ENCODE measurements at regions not wholly inside any gene's neighbourhood (a gene's known extent, or its start where the extent isn't known, plus 50 kb on each side); places are given as distances from the start of the nearest gene placed in this dataset.

DNA sequence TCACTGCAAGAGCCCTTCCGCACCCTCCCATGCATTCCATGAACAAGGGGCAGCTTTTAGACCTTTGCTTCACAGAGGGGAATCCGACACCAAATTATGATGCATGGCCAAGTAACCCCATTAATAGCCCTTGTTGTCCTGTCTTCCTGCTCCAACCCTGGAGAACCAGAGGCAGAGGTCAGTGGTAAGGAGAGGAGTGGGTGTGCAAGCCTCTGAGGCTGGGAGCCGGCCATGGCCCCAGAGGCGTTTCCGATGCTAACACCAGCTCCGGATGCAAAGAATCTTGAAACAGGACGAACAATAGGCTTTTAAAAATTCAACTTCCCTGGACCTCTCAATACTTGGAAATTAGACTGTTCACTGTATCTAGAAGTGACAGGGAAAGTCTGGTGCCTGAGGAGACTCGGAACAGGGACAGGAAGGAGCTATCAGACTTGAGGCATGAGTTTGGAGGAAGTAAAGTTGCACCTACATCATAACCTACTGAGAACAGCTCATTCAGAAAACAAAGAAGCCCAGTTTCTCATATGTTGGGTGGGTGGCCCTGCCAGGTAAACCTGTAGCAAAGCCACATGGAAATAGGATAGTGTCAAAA, 101.2 kb upstream of the ERG start:
- 73 to 74% methylated on average over 6 to 8 of the region's 8 CpGs for WGBS, 2 donors
- intact Hi-C loops (cut with DNase I): no loop called here
- DNase-seq: no peak
- H3K9me3 ChIP-seq: no peaks in the 10 kb centered on the region
- H3K4me3 ChIP-seq: no peak overlapping the region
- H3K4me1 ChIP-seq: peaks cover 0 to 13% (median 0%) of the 10 kb centered on the region in 3 donors
- H3K36me3 ChIP-seq: no peaks in the 10 kb centered on the region
- no peak overlapping the region for H3K27ac ChIP-seq
- TF ChIP-seq CTCF (IDR thresholded peaks at IDR 0.05) (no peak), POLR2A (IDR thresholded peaks at IDR 0.05) (no peak)
- H3K27me3 ChIP-seq: peaks cover 0 to 2% (median 0%) of the 10 kb centered on the region in 4 donors

- TF ChIP-seq CTCF (IDR thresholded peaks at IDR 0.05) (no peak), POLR2A (IDR thresholded peaks at IDR 0.05) (no peak)
- WGBS, 2 donors: 93 to 95% methylated on average over 5 to 7 of the region's 7 CpGs
Measured at GRCh38 chr21:38600106-38600505, 101.8 kb upstream of the ERG start.

GRCh38 chr21:38605236-38605635, 107.0 kb upstream of the ERG start:
- Histone ChIP-seq H3K4me1 (no peaks in the 10 kb centered on the region), H3K27me3 (peaks cover 0 to 2% (median 0%) of the 10 kb centered on the region in 4 donors), H3K36me3 (no peaks in the 10 kb centered on the region), H3K9me3 (no peaks in the 10 kb centered on the region), H3K4me3 (no peak overlapping the region), H3K27ac (no peak overlapping the region)
- 85 to 92% methylated on average over 3 of the region's 3 CpGs for WGBS, 2 donors
- intact Hi-C loops (cut with DNase I): no loop called here
- DNase-seq: no peak
- TF ChIP-seq CTCF (IDR thresholded peaks at IDR 0.05): no peak
- no peak for TF ChIP-seq POLR2A (IDR thresholded peaks at IDR 0.05)

More at GRCh38 chr21:38600106-38600505, 101.8 kb upstream of the ERG start:
- H3K27ac ChIP-seq: no peak overlapping the region
- intact Hi-C loops (cut with DNase I): no loop called here
- DNase-seq: no peak
- peaks cover 0 to 13% (median 0%) of the 10 kb centered on the region in 3 donors for H3K4me1 ChIP-seq
- H3K4me3 ChIP-seq: no peak overlapping the region
- no peaks in the 10 kb centered on the region for H3K36me3 ChIP-seq
- no peaks in the 10 kb centered on the region for H3K9me3 ChIP-seq
- H3K27me3 ChIP-seq: peaks cover 0 to 2% (median 0%) of the 10 kb centered on the region in 4 donors

DNA sequence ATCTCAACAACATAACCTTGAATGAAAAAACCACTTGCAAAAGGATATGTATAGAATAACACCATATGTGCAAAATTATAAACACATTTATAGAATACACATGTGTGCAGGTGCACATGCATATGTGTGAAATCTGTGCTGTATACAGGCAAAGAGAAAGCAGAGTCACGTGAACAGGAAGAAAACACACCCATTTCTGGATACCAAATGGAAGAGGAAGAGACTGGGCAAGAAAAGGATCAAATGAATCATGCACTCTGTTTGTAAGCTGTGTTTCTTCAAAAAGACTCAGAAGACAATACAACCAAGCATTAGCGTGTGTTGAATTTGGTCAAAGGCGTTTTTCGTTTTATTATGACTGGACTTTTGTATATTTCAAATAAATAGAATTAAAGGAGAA, 111.3 kb upstream of the ERG start:
- WGBS, 2 donors: 39 to 54% methylated on average over 4 of the region's 4 CpGs
- Histone ChIP-seq H3K4me3 (no peak overlapping the region), H3K36me3 (no peaks in the 10 kb centered on the region), H3K27ac (no peak overlapping the region), H3K4me1 (no peaks in the 10 kb centered on the region), H3K9me3 (no peaks in the 10 kb centered on the region), H3K27me3 (no peaks in the 10 kb centered on the region)
- no peak for DNase-seq
- intact Hi-C loops (cut with DNase I): no loop called here
- TF ChIP-seq CTCF (IDR thresholded peaks at IDR 0.05): no peak

- Histone ChIP-seq H3K9me3 (no peaks in the 10 kb centered on the region), H3K27ac (no peak overlapping the region), H3K36me3 (no peaks in the 10 kb centered on the region), H3K4me1 (no peaks in the 10 kb centered on the region), H3K27me3 (no peaks in the 10 kb centered on the region), H3K4me3 (no peak overlapping the region)
- no peak for DNase-seq
- no peak for TF ChIP-seq POLR2A (IDR thresholded peaks at IDR 0.05)
- WGBS, 2 donors: 80 to 94% methylated on average over 9 of the region's 9 CpGs
- intact Hi-C loops (cut with DNase I): no loop called here
Measured at GRCh38 chr21:38610623-38611251, 112.5 kb upstream of the ERG start.
